ENCODE measurements at regions not wholly inside any gene's neighbourhood (a gene's known extent, or its start where the extent isn't known, plus 50 kb on each side); places are given as distances from the start of the nearest gene placed in this dataset.

DNA sequence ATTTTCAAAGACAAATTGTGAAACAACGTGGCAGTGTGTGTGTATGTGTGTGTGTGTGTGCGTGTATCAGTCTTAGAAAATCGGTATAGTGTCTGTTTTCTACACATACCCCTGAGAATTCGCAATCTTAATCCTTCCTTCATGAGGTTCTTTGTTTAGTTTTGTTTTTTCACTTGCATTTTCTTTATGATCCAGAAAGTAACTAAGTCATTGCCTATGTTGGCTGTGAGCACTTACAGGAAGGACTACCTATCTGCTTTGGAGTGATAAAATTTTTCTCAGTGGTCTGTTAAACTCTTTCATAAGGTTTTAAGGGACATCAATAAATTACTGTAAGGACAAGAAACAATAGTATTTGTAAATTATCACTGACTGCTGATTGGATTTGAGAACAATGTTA is 1587.1 kb downstream of the PCDH9 start:
- intact Hi-C loops (cut with micrococcal nuclease), result no loop called here
- Histone ChIP-seq H2AFZ (ENCODE audit: low read depth, low read length, poor library complexity, severe bottlenecking) (no peak overlapping the region), H3K27ac (ENCODE audit: low read depth, low read length) (no peak overlapping the region), H3K9ac (ENCODE audit: low read length) (no peak overlapping the region), H3K27me3 (ENCODE audit: insufficient read depth, low read length) (no peaks in the 10 kb centered on the region), H3K4me2 (ENCODE audit: low read length) (no peak overlapping the region), H3K9me2 (ENCODE audit: insufficient read depth) (no peaks in the 10 kb centered on the region), H3K4me3 (replicated peaks in 1 of 2; ENCODE audit: low read depth in 1 of 2, low read length in 2 of 2) (no peak overlapping the region), H3K9me3 (ENCODE audit: control insufficient read depth in 1 of 2, insufficient read depth in 1 of 2, low read depth in 1 of 2, low read length in 2 of 2) (no peaks in the 10 kb centered on the region), H3K36me3 (ENCODE audit: control insufficient read depth in 1 of 2, insufficient read depth in 2 of 2, low read length in 2 of 2) (no peaks in the 10 kb centered on the region), H4K20me1 (ENCODE audit: insufficient read depth) (no peaks in the 10 kb centered on the region), H3K4me1 (ENCODE audit: control insufficient read depth in 1 of 2, insufficient read depth in 2 of 2, low read length in 2 of 2) (no peaks in the 10 kb centered on the region), H3K79me2 (ENCODE audit: insufficient read depth, low read length) (no peaks in the 10 kb centered on the region)
- BruUV-seq (replicated peaks), result no TSS peak
- ChIA-PET POLR2A (no interaction called here), RAD21 (ENCODE audit: low non-redundant PET in 1 of 2, low total read pairs in 2 of 2, uncharacterized antibody in 2 of 2, unreplicated experiment in 2 of 2) (no interaction called here), CTCF (no interaction called here)
- TF ChIP-seq SIN3A (IDR thresholded peaks at IDR 0.05; ENCODE audit: low read depth) (no peak), CBX3 (IDR thresholded peaks at IDR 0.05; ENCODE audit: low read depth) (no peak), EZH2phosphoT487 (IDR thresholded peaks at IDR 0.05; ENCODE audit: borderline replicate concordance) (no peak)
- DNase-seq (ENCODE audit: low read depth, low spot score) (no peak), ATAC-seq (no peak)

- H3K4me2 ChIP-seq (ENCODE audit: low read length), result no peak overlapping the region
- no peak for ATAC-seq
- no peaks in the 10 kb centered on the region for H3K36me3 ChIP-seq (ENCODE audit: control insufficient read depth in 1 of 2, insufficient read depth in 2 of 2, low read length in 2 of 2)
- H3K4me3 ChIP-seq (replicated peaks in 1 of 2; ENCODE audit: low read depth in 1 of 2, low read length in 2 of 2), result no peak overlapping the region
- no peaks in the 10 kb centered on the region for H3K79me2 ChIP-seq (ENCODE audit: insufficient read depth, low read length)
- ChIA-PET RAD21 (ENCODE audit: low non-redundant PET in 1 of 2, low total read pairs in 2 of 2, uncharacterized antibody in 2 of 2, unreplicated experiment in 2 of 2) (no interaction called here), CTCF (interaction anchor here (1.4 kb wide), 1 partner anchor 15 kb away, joined by 3 read pairs; no protein-coding TSS in a partner anchor), POLR2A (no interaction called here)
- no peak overlapping the region for H2AFZ ChIP-seq (ENCODE audit: low read depth, low read length, poor library complexity, severe bottlenecking)
- intact Hi-C loops (cut with micrococcal nuclease), result no loop called here
- H3K9me2 ChIP-seq (ENCODE audit: insufficient read depth), result no peaks in the 10 kb centered on the region
- DNase-seq (ENCODE audit: low read depth, low spot score), result no peak
- no TSS peak for BruUV-seq (replicated peaks)
- H3K27me3 ChIP-seq (ENCODE audit: insufficient read depth, low read length), result no peaks in the 10 kb centered on the region
- H3K4me1 ChIP-seq (ENCODE audit: control insufficient read depth in 1 of 2, insufficient read depth in 2 of 2, low read length in 2 of 2), result no peaks in the 10 kb centered on the region
- no peak overlapping the region for H3K27ac ChIP-seq (ENCODE audit: low read depth, low read length)
- no peaks in the 10 kb centered on the region for H3K9me3 ChIP-seq (ENCODE audit: control insufficient read depth in 1 of 2, insufficient read depth in 1 of 2, low read depth in 1 of 2, low read length in 2 of 2)
- no peak overlapping the region for H3K9ac ChIP-seq (ENCODE audit: low read length)
- TF ChIP-seq ATF3 (IDR thresholded peaks at IDR 0.05) (no peak), SP1 (IDR thresholded peaks at IDR 0.05; ENCODE audit: low read depth) (no peak), EZH2 (IDR thresholded peaks at IDR 0.05) (no peak), TCF7L2 (IDR thresholded peaks at IDR 0.05; ENCODE audit: borderline replicate concordance, extremely low read depth, insufficient read depth, insufficient read length) (no peak), CEBPB (IDR thresholded peaks at IDR 0.05; ENCODE audit: low read depth) (no peak), CBX3 (IDR thresholded peaks at IDR 0.05; ENCODE audit: low read depth) (no peak), EGR1 (IDR thresholded peaks at IDR 0.05; ENCODE audit: low read depth) (no peak), CTCF (IDR thresholded peaks at IDR 0.05 in 2 of 3, conservative IDR thresholded peaks at IDR 0.05 in 1 of 3; ENCODE audit: borderline replicate concordance in 1 of 3, insufficient read depth in 1 of 3, low read depth in 2 of 3, low read length in 2 of 3) (no peak), SIN3A (IDR thresholded peaks at IDR 0.05; ENCODE audit: low read depth) (no peak), YY1 (IDR thresholded peaks at IDR 0.05; ENCODE audit: extremely low read depth, insufficient replicate concordance, low read depth, low read length) (no peak), MAX (IDR thresholded peaks at IDR 0.05) (no peak), POLR2AphosphoS5 (IDR thresholded peaks at IDR 0.05; ENCODE audit: low read depth, low read length) (no peak), POLR2A (IDR thresholded peaks at IDR 0.05; ENCODE audit: borderline replicate concordance, extremely low read depth, insufficient read depth, insufficient read length) (no peak), JUND (IDR thresholded peaks at IDR 0.05) (no peak)
- TF ChIP-seq, protein P1, sequence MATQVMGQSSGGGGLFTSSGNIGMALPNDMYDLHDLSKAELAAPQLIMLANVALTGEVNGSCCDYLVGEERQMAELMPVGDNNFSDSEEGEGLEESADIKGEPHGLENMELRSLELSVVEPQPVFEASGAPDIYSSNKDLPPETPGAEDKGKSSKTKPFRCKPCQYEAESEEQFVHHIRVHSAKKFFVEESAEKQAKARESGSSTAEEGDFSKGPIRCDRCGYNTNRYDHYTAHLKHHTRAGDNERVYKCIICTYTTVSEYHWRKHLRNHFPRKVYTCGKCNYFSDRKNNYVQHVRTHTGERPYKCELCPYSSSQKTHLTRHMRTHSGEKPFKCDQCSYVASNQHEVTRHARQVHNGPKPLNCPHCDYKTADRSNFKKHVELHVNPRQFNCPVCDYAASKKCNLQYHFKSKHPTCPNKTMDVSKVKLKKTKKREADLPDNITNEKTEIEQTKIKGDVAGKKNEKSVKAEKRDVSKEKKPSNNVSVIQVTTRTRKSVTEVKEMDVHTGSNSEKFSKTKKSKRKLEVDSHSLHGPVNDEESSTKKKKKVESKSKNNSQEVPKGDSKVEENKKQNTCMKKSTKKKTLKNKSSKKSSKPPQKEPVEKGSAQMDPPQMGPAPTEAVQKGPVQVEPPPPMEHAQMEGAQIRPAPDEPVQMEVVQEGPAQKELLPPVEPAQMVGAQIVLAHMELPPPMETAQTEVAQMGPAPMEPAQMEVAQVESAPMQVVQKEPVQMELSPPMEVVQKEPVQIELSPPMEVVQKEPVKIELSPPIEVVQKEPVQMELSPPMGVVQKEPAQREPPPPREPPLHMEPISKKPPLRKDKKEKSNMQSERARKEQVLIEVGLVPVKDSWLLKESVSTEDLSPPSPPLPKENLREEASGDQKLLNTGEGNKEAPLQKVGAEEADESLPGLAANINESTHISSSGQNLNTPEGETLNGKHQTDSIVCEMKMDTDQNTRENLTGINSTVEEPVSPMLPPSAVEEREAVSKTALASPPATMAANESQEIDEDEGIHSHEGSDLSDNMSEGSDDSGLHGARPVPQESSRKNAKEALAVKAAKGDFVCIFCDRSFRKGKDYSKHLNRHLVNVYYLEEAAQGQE (IDR thresholded peaks at IDR 0.05; ENCODE audit: low read depth), result no peak
- no peaks in the 10 kb centered on the region for H4K20me1 ChIP-seq (ENCODE audit: insufficient read depth)
These were observed 1587.8 kb downstream of the PCDH9 start for GRCh38 chr13:65642301-65642700.

Measured in HCT116 (cell line).